GM12891 (cell line): ENCODE measurements at regions not wholly inside any gene's neighbourhood (a gene's known extent, or its start where the extent isn't known, plus 50 kb on each side); places are given as distances from the start of the nearest gene placed in this dataset.

Experiments
- POLR2A ChIP-seq: IDR thresholded peaks from 2 replicates; pipeline ENCODE4 v1.6.1; 2011; ENCODE audit warnings: low read depth, low read length, control low read depth
- POLR2AphosphoS5 ChIP-seq: IDR thresholded peaks from 2 replicates; pipeline ENCODE4 v1.6.1; 2011; ENCODE audit warnings: low read depth, low read length, control low read depth
- SPI1 ChIP-seq: IDR thresholded peaks from 2 replicates; pipeline ENCODE4 v1.6.1; 2011; ENCODE audit warnings: low read depth, low read length, control low read depth
- TAF1 ChIP-seq: IDR thresholded peaks from 2 replicates; pipeline ENCODE4 v1.6.1; 2011; ENCODE audit warnings: low read depth, low read length, control low read depth

- TF ChIP-seq POLR2AphosphoS5 (no peak), POLR2A (no peak), SPI1 (no peak), TAF1 (no peak)
Measured at GRCh38 chr10:105585171-105585570, 944.1 kb downstream of the SORCS3 start.
